ENCODE measurements at regions not wholly inside any gene's neighbourhood (a gene's known extent, or its start where the extent isn't known, plus 50 kb on each side); places are given as distances from the start of the nearest gene placed in this dataset.
"Not testable (repeated sequence)": the region's sequence is repeated elsewhere in the genome, so short reads cannot be mapped to it uniquely, and the experiment has no call there.

DNA sequence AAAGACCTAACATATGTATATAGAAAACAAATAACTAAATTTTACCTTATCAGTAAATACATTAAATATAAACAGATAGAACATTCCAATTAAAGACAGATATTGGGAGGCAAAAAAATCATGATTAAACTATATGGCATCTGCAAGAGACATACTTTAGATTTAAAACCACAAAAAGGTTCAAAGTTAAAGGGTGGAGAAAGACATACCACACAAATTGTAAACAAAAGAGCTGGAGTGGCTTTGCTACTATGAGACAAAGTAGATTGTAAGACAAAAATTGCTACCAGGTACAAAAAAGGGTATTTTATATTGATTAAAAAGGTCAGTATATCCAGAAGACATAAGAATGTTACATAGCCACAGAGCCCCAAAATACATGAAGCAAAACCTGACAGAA lies 200.2 kb downstream of the KCNRG start:
- Mint-ChIP-seq H3K9me3 (no peaks in the 10 kb centered on the region), H3K4me3 (no peak overlapping the region)
- intact Hi-C loops (cut with micrococcal nuclease) = no loop called here

DNA sequence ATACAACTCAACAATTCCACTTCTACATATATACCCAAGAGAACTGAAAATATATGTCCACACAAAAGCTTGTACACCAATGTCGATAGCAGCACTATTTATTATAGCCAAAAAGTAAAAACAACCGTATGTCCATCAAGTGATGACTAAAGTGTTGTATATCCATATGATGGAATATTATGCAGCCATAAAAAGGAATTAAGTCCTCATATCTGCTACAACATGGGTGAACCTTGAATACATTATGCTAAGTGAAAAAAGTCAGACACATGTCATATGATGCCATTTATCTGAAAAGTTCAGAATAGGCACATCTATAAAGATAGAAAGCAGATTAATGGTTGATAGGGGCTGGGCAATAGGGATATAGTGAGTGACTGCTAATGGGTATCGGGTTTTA lies 204.5 kb downstream of the KCNRG start:
- Mint-ChIP-seq H3K27ac (no peak overlapping the region), H3K4me3 (no peak overlapping the region), H3K27me3 (peaks cover 2% of the 10 kb centered on the region), H3K36me3 (ENCODE audit: low read depth) (no peaks in the 10 kb centered on the region), H3K4me1 (ENCODE audit: low read depth) (peaks cover 34% of the 10 kb centered on the region), H3K9me3 (no peaks in the 10 kb centered on the region)
- intact Hi-C loops (cut with micrococcal nuclease) = loop anchor here (5.0 kb wide), 1 partner anchor 87 kb away; no protein-coding TSS in a partner anchor

More for the DNA sequence above, 200.2 kb downstream of the KCNRG start:
- Mint-ChIP-seq H3K27ac (no peak overlapping the region), H3K36me3 (ENCODE audit: low read depth) (no peaks in the 10 kb centered on the region), H3K4me1 (ENCODE audit: low read depth) (peaks cover 7% of the 10 kb centered on the region), H3K27me3 (no peaks in the 10 kb centered on the region)

DNA sequence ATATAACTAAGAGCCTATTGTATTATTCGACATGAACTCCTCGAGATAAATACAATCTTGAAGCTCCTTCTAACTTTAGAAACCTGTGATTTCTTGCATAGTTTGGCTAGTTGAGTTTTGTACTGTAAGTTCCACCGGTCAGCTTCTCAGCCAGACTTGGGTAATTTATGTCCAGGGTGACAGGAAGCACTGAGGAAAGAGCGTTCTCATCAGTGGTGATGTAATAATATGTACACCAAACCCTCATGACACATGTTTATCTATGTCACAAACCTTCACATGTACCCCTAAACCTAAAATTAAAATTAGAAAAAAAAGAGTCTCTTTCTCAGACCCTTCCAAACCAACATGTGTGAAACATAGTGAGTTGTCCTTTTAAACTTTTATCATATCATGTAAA lies 205.7 kb downstream of the KCNRG start:
- peaks cover 2% of the 10 kb centered on the region for H3K27me3 Mint-ChIP-seq
- peaks cover 34% of the 10 kb centered on the region for H3K4me1 Mint-ChIP-seq (ENCODE audit: low read depth)
- H3K36me3 Mint-ChIP-seq (ENCODE audit: low read depth) = no peaks in the 10 kb centered on the region
- no peak overlapping the region for H3K4me3 Mint-ChIP-seq
- intact Hi-C loops (cut with micrococcal nuclease) = loop anchor here (5.0 kb wide), 1 partner anchor 89 kb away; no protein-coding TSS in a partner anchor
- peak overlapping the region; percentile 55 for H3K27ac Mint-ChIP-seq
- H3K9me3 Mint-ChIP-seq = no peaks in the 10 kb centered on the region

DNA sequence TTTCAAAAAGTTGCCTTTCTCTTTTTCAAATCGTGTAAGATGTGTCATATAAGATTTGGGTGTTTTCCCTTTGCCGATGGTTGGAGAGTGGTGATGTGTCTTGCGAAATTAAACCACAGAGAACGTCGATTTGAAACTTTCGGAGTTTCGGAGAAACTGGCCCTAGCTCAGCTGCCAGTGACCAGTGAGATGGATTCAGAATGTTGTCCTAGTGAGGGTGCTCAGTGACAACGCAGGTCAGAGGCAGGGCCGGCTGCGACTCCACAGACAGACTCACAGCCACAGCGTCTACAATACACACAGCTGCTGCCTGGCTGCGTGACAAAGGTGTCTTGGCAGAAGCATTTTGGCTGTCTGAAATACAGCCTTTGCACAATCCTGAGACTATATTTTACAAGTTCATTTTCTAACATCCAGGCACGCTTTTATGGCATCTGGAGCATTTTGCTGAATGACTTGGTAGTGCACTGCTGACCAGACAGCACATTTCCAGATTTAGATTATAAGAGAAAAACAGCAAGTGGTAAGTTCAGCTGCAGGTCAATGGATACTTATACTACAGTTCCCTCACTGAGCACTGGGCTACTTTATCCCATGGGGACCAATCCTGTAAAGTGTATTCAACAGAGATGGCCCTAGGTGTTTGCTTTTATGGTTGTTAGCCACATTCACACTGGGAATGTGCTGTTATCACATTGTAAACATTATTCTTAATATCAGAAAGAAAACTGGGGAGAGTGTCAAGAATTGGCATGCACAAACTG lies 207.5 kb downstream of the KCNRG start:
- Mint-ChIP-seq H3K27me3 (peaks cover 2% of the 10 kb centered on the region), H3K4me3 (peak overlapping the region; percentile 51), H3K27ac (peak overlapping the region; percentile 55), H3K9me3 (no peaks in the 10 kb centered on the region), H3K36me3 (ENCODE audit: low read depth) (no peaks in the 10 kb centered on the region), H3K4me1 (ENCODE audit: low read depth) (peaks cover 42% of the 10 kb centered on the region)
- intact Hi-C loops (cut with micrococcal nuclease) = loop anchor here (5.0 kb wide), 1 partner anchor 90 kb away; no protein-coding TSS in a partner anchor

DNA sequence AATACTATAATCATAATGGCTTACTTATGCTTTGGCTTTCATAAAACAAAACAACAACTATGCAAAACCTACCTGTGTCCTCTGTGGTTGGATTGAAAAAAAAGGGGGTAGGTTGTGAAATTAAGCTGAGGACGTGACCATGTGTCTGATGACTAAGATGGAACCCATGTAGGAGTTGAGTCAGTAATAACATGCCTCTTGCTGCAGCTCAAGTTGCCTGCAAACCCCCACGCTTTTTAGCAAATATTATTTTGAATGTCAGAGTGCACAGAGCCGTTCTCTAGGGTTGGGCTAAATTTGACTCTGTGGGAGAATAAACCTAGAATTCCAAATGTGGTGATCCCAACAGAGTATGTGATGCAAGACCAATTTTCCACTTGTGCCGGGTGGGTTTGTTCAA lies 209.3 kb downstream of the KCNRG start:
- H3K27ac Mint-ChIP-seq = no peak overlapping the region

DNA sequence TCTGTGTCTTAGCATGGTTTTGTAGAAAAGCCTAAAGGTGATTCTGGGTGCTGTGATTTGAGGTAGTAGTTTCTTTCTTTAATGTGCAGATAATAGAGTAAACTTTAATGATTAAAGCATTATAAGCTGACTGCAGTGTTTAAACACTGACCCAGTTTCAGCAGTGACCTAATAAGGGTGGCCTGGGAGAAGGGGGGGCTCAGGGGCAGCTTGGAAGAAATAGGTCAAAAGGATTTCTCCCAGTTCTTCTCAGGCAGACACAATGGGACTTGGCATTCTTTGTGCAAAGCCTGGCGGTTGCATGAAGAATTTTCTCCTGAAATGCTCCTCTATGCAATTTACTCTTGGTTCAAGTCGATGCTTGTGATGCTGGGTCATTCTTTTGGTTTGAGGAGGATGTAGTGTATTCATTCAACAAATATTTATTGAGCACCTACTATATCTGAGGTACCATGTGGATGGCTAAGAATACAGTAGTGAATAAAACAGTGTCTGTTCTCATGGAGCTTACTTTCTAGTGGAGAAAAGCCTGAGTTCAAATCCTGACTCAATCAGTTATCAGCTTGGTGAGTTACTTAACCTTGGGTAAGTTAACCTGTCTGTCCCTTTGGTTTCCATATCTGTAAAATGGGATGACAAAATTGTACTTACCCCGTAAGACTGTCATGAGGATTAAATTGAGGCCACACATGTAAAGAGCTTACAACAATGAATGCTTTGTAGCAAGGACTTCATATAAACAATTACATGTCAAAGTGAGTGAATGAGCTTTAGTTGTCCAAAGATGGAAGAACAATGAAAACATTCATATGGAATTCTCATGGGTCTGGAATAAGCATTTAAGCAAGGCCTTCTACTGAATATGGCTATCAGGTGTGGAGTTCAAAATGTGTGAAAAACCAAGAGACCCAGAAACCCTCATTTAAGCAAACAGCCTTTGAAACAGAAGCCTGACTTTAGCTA lies 210.2 kb downstream of the KCNRG start:
- no peaks in the 10 kb centered on the region for H3K9me3 Mint-ChIP-seq
- H3K4me3 Mint-ChIP-seq = no peak overlapping the region
- H3K36me3 Mint-ChIP-seq (ENCODE audit: low read depth) = no peaks in the 10 kb centered on the region
- peaks cover 2% of the 10 kb centered on the region for H3K27me3 Mint-ChIP-seq
- peaks cover 59% of the 10 kb centered on the region for H3K4me1 Mint-ChIP-seq (ENCODE audit: low read depth)
- intact Hi-C loops (cut with micrococcal nuclease) = no loop called here
- H3K27ac Mint-ChIP-seq = no peak overlapping the region

More for the DNA sequence above, 209.3 kb downstream of the KCNRG start:
- intact Hi-C loops (cut with micrococcal nuclease) = loop anchor here (5.0 kb wide), 1 partner anchor 92 kb away; no protein-coding TSS in a partner anchor
- Mint-ChIP-seq H3K4me3 (no peak overlapping the region), H3K4me1 (ENCODE audit: low read depth) (peaks cover 51% of the 10 kb centered on the region), H3K36me3 (ENCODE audit: low read depth) (no peaks in the 10 kb centered on the region), H3K27me3 (peaks cover 2% of the 10 kb centered on the region), H3K9me3 (no peaks in the 10 kb centered on the region)

DNA sequence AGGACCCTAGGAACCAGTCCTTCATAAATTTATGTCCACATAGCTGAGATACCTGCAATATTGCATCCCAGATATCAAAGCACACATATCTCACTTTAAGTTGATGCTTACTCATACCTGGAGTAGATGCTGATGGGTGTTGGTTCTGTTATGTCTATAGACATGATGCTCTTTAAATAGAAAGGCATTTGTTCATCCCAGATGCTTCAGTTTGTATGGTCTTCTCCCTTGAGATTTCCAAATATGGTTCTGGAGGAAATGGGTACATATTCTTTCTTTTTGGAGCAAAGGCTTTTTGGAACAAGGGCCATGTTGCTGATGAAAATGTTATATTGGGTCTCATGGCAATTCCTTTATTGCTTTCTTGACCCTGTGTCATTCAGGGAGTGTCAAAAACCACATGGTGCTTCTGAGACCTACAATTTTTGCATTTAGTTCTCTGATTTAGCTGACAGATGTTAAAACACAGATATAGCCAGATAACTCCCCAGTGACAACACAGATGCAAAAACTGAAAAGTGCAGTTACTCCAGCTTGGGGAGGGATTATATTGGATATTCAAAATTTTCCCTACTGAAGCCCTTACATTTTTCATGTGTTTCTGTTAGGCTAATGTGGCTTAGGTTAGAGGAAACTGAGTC lies 211.4 kb downstream of the KCNRG start:
- no peaks in the 10 kb centered on the region for H3K9me3 Mint-ChIP-seq
- no peak overlapping the region for H3K4me3 Mint-ChIP-seq
- intact Hi-C loops (cut with micrococcal nuclease) = no loop called here
- H3K4me1 Mint-ChIP-seq (ENCODE audit: low read depth) = peaks cover 56% of the 10 kb centered on the region
- H3K36me3 Mint-ChIP-seq (ENCODE audit: low read depth) = no peaks in the 10 kb centered on the region
- H3K27ac Mint-ChIP-seq = no peak overlapping the region
- H3K27me3 Mint-ChIP-seq = no peaks in the 10 kb centered on the region

DNA sequence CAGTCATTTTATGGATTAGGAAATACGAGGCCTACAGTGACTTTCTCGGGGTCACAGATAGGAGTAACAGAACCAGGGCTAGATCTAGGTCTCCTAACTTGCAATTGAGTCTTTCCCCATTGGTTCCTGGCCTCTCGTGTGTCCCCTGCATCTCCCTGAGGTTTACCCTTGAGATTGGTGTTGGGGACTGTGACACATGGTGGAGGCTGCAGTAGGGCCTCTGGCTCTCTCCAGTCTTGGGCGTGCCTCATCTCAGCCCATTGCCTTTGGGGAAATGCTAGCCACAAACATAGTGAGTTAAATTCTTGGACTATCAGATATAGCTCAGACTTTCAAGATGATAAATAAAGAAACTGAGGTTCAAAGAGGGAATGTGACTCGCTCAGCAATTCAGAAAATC lies 212.1 kb downstream of the KCNRG start:
- Mint-ChIP-seq H3K4me1 (ENCODE audit: low read depth) (peaks cover 55% of the 10 kb centered on the region), H3K4me3 (no peak overlapping the region), H3K9me3 (peaks cover 3% of the 10 kb centered on the region), H3K36me3 (ENCODE audit: low read depth) (no peaks in the 10 kb centered on the region), H3K27me3 (no peaks in the 10 kb centered on the region), H3K27ac (no peak overlapping the region)
- intact Hi-C loops (cut with micrococcal nuclease) = no loop called here

DNA sequence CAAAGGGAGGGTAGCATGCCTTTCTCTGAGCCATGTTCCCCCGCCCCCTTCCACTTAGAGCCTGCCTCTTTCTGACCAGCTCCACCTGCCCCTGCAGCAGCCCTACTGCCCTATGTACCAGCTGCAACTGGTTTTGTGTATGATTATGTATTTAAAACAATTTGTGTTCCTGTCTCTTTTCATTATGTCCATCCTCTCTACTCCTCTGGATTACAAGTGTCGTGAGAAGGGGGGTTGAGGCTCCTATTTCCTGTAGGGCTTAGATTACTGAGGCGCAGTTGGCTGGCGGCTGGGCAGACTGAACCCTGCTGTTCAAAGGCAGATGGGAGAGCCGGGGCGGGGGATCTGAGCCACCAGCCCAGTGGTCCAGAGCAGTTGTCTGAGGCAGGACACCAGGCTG lies 213.3 kb downstream of the KCNRG start:
- peak overlapping the region; percentile 44 for H3K27ac Mint-ChIP-seq
- intact Hi-C loops (cut with micrococcal nuclease) = no loop called here
- no peaks in the 10 kb centered on the region for H3K27me3 Mint-ChIP-seq
- no peak overlapping the region for H3K4me3 Mint-ChIP-seq
- H3K4me1 Mint-ChIP-seq (ENCODE audit: low read depth) = peaks cover 49% of the 10 kb centered on the region
- peaks cover 13% of the 10 kb centered on the region for H3K9me3 Mint-ChIP-seq
- H3K36me3 Mint-ChIP-seq (ENCODE audit: low read depth) = peaks cover 7% of the 10 kb centered on the region

DNA sequence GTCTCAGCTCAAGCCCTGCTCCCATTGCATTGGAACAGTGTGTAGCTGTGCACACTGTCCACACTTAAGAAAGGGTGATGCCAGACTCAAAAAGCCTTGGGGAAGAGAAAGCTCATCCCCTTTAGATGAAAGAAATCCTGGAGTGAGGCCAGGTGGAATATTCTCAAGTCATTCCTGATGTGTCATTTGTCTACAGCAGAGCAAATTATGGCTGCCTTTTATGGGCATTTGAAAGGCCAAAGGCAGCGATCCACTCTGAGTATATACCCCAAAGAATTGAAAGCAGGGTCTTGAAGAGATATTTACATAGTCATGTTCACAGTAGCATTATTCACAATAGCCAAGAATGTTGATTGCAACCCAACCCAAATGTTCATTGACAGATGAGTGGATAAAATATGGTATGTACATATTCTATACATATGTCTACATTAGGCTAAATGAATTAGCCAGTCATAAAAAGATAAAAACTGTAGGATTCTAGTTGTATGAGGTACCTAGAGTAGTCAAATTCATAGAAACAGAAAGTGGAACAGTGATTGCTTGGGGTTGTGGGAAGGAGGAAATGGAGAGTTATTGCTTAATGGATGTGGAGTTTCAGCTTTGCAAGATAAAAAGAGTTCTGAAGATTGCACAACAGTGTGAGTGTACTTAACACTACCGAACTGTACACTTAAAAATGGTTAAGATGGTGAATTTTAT lies 214.9 kb downstream of the KCNRG start:
- intact Hi-C loops (cut with micrococcal nuclease) = no loop called here
- Mint-ChIP-seq H3K36me3 (ENCODE audit: low read depth) (peaks cover 7% of the 10 kb centered on the region), H3K4me1 (ENCODE audit: low read depth) (peaks cover 43% of the 10 kb centered on the region), H3K27ac (peak overlapping the region; percentile 72), H3K9me3 (peaks cover 13% of the 10 kb centered on the region), H3K4me3 (no peak overlapping the region), H3K27me3 (no peaks in the 10 kb centered on the region)

DNA sequence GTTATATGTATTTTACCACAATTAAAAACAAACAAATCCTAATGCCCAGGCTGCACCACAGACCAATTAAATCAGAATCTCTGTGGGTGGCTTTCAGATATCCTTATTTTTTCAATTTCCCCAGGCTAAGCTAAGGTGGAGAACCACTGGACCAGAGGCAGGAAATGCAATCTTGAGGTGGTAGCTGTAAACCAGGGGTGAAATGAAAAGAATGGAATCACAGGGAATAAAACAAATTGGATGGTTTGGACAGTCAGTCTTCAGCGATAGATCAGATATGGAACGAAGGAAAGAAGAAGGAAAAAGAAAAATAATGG lies 215.4 kb downstream of the KCNRG start:
- H3K27ac Mint-ChIP-seq = peak overlapping the region; percentile 72
- no peaks in the 10 kb centered on the region for H3K27me3 Mint-ChIP-seq
- no peak overlapping the region for H3K4me3 Mint-ChIP-seq
- peaks cover 43% of the 10 kb centered on the region for H3K4me1 Mint-ChIP-seq (ENCODE audit: low read depth)
- intact Hi-C loops (cut with micrococcal nuclease) = no loop called here
- peaks cover 13% of the 10 kb centered on the region for H3K9me3 Mint-ChIP-seq
- peaks cover 7% of the 10 kb centered on the region for H3K36me3 Mint-ChIP-seq (ENCODE audit: low read depth)

DNA sequence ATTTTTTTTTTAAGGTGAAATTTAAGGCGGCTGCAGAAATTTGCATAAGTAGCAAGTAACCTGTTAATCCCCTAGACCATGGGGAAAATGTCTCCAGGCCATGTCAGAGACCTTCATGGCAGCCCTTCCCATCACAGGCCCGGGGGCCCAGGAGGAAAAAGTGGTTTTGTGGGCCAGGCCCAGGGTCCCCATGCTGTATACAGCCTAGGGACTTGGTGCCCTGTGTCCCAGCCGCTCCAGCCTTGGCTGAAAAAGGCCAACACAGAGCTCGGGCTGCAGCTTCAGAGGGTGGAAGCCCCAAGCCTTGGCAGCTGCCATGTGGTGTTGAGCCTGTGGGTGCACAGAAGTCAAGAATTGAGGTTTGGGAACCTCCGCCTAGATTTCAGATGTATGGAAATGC lies 218.3 kb downstream of the KCNRG start:
- H3K4me3 Mint-ChIP-seq; H3K27ac Mint-ChIP-seq; H3K27me3 Mint-ChIP-seq; H3K36me3 Mint-ChIP-seq (ENCODE audit: low read depth); intact Hi-C loops (cut with micrococcal nuclease): not testable (repeated sequence)
- Mint-ChIP-seq H3K9me3 (peaks cover 13% of the 10 kb centered on the region), H3K4me1 (ENCODE audit: low read depth) (peaks cover 41% of the 10 kb centered on the region)

DNA sequence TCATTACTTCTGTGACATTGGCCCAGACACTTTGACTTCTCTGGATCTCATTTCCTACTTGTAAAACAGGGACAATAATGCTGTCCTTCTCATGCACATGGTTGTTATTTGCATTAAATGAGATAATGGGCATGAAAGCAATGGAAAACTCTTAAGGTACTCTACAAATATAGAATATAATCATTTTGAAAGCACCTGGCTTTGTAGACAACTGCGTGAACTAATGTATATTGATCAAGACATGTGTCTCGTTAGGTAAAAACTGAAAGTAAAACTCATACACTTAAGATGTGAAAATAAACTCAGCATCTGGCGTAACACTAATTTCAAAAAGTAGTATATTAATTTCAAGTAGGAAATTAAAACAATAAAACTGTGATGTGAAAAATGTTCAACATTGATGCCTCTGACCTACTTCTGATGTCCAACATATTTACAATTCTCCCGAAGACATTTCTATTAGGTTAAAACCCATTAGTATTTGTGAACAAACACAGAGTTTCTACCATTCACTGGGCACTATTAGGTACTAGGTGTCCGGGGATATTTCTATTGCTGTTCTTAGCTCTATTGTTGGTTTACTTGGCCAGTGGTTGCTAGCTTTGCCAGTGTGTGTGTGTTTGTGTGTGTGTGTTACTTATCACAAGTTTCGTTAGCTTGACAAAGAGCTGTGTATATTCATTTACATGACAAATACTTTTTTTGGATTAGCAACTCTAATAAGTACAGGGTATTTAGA lies 220.5 kb downstream of the KCNRG start:
- H3K27ac Mint-ChIP-seq = no peak overlapping the region
- no peak overlapping the region for H3K4me3 Mint-ChIP-seq
- peaks cover 28% of the 10 kb centered on the region for H3K4me1 Mint-ChIP-seq (ENCODE audit: low read depth)
- H3K9me3 Mint-ChIP-seq = peaks cover 13% of the 10 kb centered on the region
- no peaks in the 10 kb centered on the region for H3K27me3 Mint-ChIP-seq
- peaks cover 7% of the 10 kb centered on the region for H3K36me3 Mint-ChIP-seq (ENCODE audit: low read depth)
- intact Hi-C loops (cut with micrococcal nuclease) = no loop called here

All from dendritic cell treated with granulocyte-macrophage colony-stimulating factor and Interleukin-4, amounts not matched to agents 40 ng/mL and 50 ng/mL, for 4 days (primary cell).